ENCODE measurements at regions not wholly inside any gene's neighbourhood (a gene's known extent, or its start where the extent isn't known, plus 50 kb on each side); places are given as distances from the start of the nearest gene placed in this dataset.
"Not testable (repeated sequence)": the region's sequence is repeated elsewhere in the genome, so short reads cannot be mapped to it uniquely, and the experiment has no call there.

DNA sequence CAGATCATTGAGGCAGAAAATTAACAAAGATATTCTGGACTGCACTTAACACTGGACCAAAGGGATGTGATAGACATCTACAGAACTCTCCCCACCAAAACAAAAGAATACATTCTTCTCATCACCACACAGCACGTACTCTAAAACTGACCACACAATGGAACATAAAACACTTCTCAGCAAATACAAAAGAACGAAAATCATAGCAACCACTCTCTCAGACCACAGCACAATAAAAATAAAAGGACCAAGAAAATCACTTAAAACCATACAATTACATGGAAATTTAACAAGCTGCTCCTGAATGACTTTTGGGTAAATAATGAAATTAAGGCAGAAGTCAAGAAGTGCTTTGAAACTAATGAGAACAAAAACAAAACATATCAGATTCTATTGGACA is 254.0 kb upstream of the STXBP6 start:
- DNase-seq, result no peak

- DNase-seq, result no peak
Observed at GRCh38 chr14:25298238-25298637, 248.3 kb upstream of the STXBP6 start.

DNA sequence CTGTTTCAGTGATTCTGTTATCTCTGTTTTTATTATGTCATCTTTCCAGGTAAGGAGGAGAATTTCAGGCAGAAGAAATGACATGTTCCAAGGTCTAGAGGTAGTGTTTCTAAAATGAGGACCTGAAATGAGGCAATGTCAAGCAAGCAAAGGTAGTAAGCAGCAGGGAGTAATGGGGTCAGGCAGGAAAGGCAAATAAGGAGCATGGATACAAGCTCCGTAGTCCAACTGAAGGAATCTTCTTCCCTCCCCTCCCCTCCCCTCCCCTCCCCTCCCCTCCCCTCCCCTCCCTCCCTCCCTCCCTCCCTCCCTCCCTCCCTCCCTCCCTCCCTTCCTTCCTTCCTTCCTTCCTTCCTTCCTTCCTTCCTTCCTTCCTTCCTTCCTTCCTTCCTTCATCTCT is 240.2 kb upstream of the STXBP6 start:
- not testable (repeated sequence) for DNase-seq

DNA sequence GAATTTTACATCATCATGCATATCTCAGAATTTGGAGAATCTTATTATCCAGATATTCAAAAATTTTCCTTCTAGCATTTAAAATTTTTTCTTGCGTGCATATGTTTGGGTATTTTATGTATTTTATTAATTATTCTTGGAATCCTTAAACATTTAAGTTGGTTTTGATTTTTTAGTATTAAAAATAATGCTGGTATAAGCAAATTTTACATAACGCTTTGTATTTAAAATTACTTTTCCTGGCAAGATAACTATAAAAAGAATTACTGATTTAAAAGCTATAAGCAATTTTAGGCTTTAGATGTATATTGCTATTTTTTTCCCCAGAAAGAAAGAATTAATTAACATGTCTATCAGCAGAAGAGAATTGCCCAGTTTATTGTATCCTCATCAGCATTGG is 224.6 kb upstream of the STXBP6 start:
- no peak for DNase-seq

DNA sequence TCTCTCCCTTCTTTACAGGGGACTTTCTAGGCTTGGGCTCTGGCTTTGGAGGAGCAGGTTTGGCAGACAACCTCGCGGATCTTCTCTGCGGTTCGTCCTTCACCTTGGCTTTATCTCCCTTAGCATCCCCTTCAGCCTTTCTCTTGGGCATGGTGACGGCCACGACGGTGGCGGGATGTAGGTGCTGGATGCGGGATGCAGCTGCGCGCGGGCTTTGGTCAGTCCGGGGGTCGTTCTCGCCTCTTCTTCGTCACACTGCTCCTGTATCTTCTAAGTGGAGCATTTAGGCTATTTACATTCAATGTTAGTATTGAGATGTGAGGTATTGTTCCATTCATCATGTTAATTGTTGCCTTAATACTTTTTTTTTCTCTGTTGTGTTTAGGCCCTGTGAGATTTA is 217.2 kb upstream of the STXBP6 start:
- DNase-seq, result no peak

DNA sequence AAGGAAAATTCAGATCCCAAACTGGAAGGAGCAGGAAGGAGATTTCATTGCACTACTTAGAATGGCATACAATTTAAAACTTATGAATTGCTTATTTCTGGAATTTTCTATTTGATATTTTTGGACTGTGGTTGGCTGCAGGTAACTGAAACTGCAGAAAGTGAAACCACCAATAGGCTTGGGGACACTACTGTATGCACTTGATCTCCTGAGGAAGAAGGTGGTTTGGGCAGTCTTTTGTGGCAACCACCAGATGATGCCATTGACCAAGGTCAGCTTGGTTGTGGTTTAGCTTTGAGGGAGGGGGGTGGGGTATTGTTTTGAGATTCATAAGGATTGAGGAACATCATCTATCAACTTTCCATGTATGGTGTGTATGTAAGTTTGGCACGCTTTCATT is 209.5 kb upstream of the STXBP6 start:
- no peak for DNase-seq

DNA sequence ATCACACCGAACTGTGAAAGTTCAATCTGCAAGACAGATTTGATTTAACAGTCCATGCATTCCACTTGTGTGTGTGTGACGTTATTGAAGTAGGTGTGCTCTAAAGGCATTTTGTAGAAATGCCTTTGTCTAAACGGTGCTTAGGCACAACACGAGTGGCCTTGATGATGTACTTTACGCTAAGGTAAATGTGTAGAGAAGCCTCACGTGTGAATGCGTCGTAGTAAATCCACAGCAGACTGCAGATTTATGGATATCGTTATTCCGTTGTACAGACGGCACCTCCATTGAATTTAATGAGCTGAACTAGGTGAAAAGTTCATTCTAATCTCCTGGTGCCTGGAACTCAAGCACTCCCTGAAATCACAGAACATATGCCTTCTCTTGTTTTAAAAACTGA is 202.8 kb upstream of the STXBP6 start:
- no peak for DNase-seq

GRCh38 chr14:25250516-25250915 is 200.6 kb upstream of the STXBP6 start:
- DNase-seq, result no peak

GRCh38 chr14:25247609-25248008 is 197.7 kb upstream of the STXBP6 start:
- no peak for DNase-seq

DNA sequence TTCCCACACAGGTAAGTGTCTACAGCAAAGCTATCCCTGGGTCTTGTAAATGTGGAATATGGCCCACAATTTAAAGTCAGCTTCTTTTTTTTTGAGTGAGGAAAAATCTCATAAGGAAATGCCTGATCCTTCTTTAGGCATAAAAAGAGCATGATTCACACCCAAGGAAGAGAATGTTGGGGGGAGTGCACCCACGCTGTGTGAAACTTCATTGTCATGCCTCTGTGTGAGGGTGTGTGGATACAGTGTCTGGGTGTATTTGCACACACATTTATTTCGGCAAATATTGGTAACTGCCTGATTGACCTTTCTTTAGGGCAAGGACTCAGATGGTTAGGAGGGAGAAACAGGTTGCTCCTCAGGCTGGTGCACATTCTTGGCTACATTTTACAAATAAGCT is 196.8 kb upstream of the STXBP6 start:
- DNase-seq, result no peak

GRCh38 chr14:25239170-25239569 is 189.2 kb upstream of the STXBP6 start:
- DNase-seq, result no peak

GRCh38 chr14:25237845-25238244 is 187.9 kb upstream of the STXBP6 start:
- no peak for DNase-seq

DNA sequence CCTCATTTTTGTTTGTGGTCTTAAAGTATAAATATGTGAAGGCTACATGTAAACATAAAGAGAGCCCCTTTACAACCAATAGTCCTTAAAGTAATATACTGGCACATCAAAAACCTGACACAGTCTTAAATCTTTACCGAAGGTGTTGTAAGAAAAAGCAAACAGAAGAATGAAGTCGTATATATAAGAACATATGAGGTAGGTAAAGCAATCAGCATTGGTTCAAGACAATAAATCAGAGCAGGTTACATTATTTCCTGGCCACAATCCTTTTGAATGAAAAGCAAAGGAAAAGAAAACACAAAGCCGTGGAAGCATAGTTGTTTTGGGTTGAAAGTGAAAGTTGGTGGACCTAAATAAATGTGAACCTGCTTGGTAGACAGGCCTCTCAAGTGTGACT is 183.7 kb upstream of the STXBP6 start:
- no peak for DNase-seq

- no peak for DNase-seq
Observed at GRCh38 chr14:25231004-25231403, 181.1 kb upstream of the STXBP6 start.

DNA sequence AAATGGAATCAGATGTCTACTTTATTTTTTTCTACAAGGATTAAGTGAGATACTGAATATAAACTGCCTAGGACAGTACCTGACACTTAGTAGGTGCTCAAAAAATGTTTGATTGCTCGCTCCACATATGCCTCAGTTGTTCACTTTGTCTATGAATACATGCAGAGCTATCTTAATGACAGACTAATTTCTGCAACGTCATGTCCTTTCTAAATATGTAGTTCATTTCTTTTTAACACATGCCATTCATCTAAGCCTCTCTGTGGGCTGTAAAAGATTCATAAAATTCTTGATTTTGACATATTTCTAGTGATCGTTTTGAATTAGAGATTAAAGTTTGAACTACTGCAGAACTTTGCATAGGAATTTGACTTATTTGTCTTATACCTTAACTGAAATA is 176.3 kb upstream of the STXBP6 start:
- no peak for DNase-seq

- DNase-seq, result no peak
Observed at GRCh38 chr14:25222256-25222655, 172.3 kb upstream of the STXBP6 start.

DNA sequence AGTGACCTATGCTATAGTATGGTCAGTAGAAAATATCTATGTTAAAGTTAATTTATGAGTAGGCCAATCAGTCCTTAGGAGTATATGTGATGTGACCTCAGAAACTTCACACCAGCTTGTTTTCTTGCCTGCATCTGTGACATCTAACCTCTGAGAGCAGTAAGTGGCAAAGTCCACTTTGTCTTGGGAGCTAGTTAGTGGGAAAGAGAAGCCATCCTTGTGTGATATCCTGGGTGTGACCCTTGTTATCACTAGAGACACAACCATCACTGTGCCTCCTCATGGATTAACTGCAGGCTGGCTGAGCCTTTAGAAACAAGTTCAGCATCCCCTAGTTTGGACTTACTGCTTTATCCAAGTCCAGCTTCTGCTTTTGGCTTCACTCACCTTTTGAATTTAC is 170.6 kb upstream of the STXBP6 start:
- DNase-seq, result no peak

- DNase-seq, result no peak
Observed at GRCh38 chr14:25215607-25216006, 165.7 kb upstream of the STXBP6 start.

GRCh38 chr14:25197885-25198284 is 147.9 kb upstream of the STXBP6 start:
- no peak for DNase-seq

DNA sequence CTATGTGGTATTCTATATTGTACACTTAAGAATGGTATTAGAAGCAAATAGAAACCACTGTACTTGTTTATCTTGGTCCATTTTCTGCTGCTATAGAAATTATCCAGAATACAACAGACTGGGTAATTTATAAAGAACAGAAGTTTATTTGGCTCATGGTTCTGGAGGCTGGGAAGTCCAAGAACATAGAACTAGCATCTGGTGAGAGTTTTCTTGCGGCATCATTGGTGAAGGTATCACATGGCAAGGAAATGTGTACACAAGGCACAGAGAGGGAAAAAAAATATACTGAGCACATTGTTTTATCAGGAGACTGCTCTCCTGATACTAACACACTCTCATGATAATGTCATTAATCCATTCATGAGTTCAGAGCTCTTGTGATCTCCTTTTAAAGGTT is 130.3 kb upstream of the STXBP6 start:
- no peak for DNase-seq

GRCh38 chr14:25178255-25178654 is 128.3 kb upstream of the STXBP6 start:
- DNase-seq, result no peak

DNA sequence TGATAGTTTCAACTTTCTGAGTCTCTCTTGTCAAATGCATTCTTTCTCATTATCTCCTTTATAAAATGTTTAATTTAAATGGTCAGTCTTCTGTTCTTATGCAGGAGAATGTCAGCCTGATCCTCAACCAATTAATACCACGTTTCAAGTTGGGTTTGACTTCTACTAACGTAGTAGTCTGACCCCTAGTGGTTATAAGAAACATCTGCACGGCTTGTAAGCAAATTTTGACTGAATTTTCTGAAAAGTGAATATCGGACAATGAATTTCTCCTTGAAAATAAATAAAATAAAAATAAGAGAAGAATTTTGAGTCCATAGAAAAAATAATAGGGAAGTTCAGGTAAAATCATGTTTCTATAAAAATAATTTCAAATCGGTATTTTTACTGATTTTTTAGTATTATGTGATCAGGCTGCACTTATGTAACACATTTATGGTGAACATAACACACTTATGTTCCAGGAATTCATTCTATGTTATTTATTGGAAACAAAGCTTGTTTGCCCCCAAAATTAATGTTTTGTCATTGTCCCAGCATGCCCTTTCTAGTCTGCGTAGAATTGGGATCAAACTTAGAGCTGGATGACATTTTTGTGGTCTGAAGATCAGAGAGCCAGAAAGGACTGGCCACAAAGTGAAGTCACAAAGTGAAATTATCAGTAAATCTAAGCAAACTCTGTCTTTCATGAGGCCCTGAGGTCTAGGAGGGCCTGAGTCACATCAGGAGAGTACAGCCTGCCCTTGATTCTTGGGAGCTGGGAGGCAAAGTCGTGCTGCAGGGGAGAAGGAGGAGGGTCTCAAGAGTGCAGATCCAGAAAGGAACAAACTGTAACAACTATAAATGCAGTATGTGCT is 101.2 kb upstream of the STXBP6 start:
- no peak for DNase-seq

GRCh38 chr14:25150401-25150800 is 100.5 kb upstream of the STXBP6 start:
- DNase-seq, result no peak

GRCh38 chr14:25140411-25140810 is 90.5 kb upstream of the STXBP6 start:
- no peak for DNase-seq

DNA sequence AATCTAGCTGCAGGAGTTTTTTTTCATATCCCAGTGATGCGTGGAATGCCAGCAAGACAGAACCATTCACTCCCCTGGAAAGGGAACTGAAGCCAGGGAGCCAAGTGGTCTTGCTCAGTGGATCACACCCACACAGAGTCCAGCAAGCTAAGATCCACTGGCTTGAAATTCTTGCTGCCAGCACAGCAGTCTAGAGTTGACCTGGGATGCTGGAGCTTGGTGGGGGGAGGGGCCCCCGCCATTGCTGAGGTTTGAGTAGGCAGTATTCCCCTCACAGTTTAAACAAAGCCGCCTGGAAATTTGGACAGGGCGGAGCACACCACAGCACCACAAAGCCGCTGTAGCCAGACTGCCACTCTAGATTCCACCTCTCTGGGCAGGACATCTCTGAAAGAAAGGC is 86.9 kb upstream of the STXBP6 start:
- DNase-seq, result no peak
